GM12878 (cell line): ENCODE measurements at regions not wholly inside any gene's neighbourhood (a gene's known extent, or its start where the extent isn't known, plus 50 kb on each side); places are given as distances from the start of the nearest gene placed in this dataset.

Source experiments
- ASH2L ChIP-seq: fragments of 300-600, 200-600 bp; sonication (generic); IDR thresholded peaks from 2 replicates; pipeline ENCODE4 v1.6.1; 2017; ENCODE audit warnings: low read depth, mild to moderate bottlenecking, borderline replicate concordance
- ATF3 ChIP-seq: IDR thresholded peaks from 2 replicates; pipeline ENCODE4 v1.6.1; 2011; ENCODE audit warnings: low read depth, mild to moderate bottlenecking, low read length, moderate library complexity, borderline replicate concordance; ENCODE audit errors: extremely low read depth
- BACH1 ChIP-seq: fragments of 450-650 bp; IDR thresholded peaks from 2 replicates; pipeline ENCODE4 v1.6.1; 2017; ENCODE audit warnings: mild to moderate bottlenecking, borderline replicate concordance
- ETV6 ChIP-seq, 2 experiments: fragments of 450-650 bp in 1 of 2; IDR thresholded peaks in 1 of 2; conservative IDR thresholded peaks in 1 of 2; 2 replicates each; pipeline ENCODE4 v1.6.1; 2014; ENCODE audit warnings: antibody characterized with exemption in 1 of 2, borderline replicate concordance in 1 of 2, low read depth in 1 of 2, mild to moderate bottlenecking in 1 of 2, moderate library complexity in 1 of 2
- JUNB ChIP-seq: IDR thresholded peaks from 2 replicates; pipeline ENCODE4 v1.6.1; 2016; ENCODE audit warnings: antibody characterized with exemption, mild to moderate bottlenecking
- RBBP5 ChIP-seq: fragments of 200-600 bp; sonication (generic); conservative IDR thresholded peaks from 2 replicates; pipeline ENCODE4 v1.6.1; 2016
- SMARCA5 ChIP-seq: fragments of 450-650 bp; IDR thresholded peaks from 2 replicates; pipeline ENCODE4 v1.6.1; 2017; ENCODE audit warnings: mild to moderate bottlenecking
- STAT3 ChIP-seq: IDR thresholded peaks from 2 replicates; pipeline ENCODE4 v1.6.1; 2011; ENCODE audit warnings: low read depth, low read length, improper control_type of control experiment
- TF ChIP-seq, protein P1 (sequence below): fragments of 450-650 bp; formaldehyde crosslinking; IDR thresholded peaks from 2 replicates; pipeline ENCODE4 v1.4.0; 2020; ENCODE audit warnings: mild to moderate bottlenecking, moderate library complexity
- TF ChIP-seq, protein P2 (sequence below): fragments of 150-350 bp; IDR thresholded peaks from 2 replicates; pipeline ENCODE4 v1.6.1; 2016; ENCODE audit warnings: low read depth, low read length

DNA sequence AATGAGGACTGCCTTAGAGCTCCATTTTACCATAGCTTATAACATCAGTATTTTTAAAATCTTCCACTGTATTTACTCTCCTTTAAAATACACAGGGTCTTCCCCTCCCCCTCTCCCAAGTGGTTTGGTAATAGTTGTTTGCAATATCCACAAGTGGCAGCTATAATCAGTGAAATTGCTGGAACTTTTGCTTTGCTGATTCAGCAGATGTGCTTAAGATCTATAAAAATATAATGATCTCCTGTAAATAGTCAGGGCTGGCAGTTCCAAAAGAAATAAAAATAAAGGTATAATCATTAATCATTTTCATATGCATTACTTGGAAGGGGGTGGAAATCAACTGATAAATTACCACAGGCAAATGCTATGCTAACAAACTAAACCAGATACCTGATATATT, 345.2 kb downstream of the KLHL13 start (continued):
- TF ChIP-seq, protein P1, sequence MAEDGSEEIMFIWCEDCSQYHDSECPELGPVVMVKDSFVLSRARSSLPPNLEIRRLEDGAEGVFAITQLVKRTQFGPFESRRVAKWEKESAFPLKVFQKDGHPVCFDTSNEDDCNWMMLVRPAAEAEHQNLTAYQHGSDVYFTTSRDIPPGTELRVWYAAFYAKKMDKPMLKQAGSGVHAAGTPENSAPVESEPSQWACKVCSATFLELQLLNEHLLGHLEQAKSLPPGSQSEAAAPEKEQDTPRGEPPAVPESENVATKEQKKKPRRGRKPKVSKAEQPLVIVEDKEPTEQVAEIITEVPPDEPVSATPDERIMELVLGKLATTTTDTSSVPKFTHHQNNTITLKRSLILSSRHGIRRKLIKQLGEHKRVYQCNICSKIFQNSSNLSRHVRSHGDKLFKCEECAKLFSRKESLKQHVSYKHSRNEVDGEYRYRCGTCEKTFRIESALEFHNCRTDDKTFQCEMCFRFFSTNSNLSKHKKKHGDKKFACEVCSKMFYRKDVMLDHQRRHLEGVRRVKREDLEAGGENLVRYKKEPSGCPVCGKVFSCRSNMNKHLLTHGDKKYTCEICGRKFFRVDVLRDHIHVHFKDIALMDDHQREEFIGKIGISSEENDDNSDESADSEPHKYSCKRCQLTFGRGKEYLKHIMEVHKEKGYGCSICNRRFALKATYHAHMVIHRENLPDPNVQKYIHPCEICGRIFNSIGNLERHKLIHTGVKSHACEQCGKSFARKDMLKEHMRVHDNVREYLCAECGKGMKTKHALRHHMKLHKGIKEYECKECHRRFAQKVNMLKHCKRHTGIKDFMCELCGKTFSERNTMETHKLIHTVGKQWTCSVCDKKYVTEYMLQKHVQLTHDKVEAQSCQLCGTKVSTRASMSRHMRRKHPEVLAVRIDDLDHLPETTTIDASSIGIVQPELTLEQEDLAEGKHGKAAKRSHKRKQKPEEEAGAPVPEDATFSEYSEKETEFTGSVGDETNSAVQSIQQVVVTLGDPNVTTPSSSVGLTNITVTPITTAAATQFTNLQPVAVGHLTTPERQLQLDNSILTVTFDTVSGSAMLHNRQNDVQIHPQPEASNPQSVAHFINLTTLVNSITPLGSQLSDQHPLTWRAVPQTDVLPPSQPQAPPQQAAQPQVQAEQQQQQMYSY = no peak
- TF ChIP-seq BACH1 (no peak), RBBP5 (no peak), ASH2L (no peak), SMARCA5 (no peak), ATF3 (no peak), STAT3 (no peak), JUNB (no peak), ETV6 (conservative IDR thresholded peaks at IDR 0.05 in 1 of 2, IDR thresholded peaks at IDR 0.05 in 1 of 2; ENCODE audit: borderline replicate concordance in 1 of 2, low read depth in 1 of 2) (no peak)
- TF ChIP-seq, protein P2, sequence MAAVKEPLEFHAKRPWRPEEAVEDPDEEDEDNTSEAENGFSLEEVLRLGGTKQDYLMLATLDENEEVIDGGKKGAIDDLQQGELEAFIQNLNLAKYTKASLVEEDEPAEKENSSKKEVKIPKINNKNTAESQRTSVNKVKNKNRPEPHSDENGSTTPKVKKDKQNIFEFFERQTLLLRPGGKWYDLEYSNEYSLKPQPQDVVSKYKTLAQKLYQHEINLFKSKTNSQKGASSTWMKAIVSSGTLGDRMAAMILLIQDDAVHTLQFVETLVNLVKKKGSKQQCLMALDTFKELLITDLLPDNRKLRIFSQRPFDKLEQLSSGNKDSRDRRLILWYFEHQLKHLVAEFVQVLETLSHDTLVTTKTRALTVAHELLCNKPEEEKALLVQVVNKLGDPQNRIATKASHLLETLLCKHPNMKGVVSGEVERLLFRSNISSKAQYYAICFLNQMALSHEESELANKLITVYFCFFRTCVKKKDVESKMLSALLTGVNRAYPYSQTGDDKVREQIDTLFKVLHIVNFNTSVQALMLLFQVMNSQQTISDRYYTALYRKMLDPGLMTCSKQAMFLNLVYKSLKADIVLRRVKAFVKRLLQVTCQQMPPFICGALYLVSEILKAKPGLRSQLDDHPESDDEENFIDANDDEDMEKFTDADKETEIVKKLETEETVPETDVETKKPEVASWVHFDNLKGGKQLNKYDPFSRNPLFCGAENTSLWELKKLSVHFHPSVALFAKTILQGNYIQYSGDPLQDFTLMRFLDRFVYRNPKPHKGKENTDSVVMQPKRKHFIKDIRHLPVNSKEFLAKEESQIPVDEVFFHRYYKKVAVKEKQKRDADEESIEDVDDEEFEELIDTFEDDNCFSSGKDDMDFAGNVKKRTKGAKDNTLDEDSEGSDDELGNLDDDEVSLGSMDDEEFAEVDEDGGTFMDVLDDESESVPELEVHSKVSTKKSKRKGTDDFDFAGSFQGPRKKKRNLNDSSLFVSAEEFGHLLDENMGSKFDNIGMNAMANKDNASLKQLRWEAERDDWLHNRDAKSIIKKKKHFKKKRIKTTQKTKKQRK = no peak
